Neural progenitor cell (in vitro differentiated cells): ENCODE measurements at regions not wholly inside any gene's neighbourhood (a gene's known extent, or its start where the extent isn't known, plus 50 kb on each side); places are given as distances from the start of the nearest gene placed in this dataset.

ENCODE experiments used
- EZH2 ChIP-seq: fragments of 200-600 bp; sonication (generic); IDR thresholded peaks from 2 replicates; pipeline ENCODE4 v1.6.1; 2017; ENCODE audit warnings: antibody characterized with exemption, mild to moderate bottlenecking, moderate library complexity
- TF ChIP-seq, protein P1 (sequence below): fragments of 200-600 bp; sonication (generic); IDR thresholded peaks from 2 replicates; pipeline ENCODE4 v1.5.1; 2017; ENCODE audit warnings: antibody characterized with exemption, mild to moderate bottlenecking

DNA sequence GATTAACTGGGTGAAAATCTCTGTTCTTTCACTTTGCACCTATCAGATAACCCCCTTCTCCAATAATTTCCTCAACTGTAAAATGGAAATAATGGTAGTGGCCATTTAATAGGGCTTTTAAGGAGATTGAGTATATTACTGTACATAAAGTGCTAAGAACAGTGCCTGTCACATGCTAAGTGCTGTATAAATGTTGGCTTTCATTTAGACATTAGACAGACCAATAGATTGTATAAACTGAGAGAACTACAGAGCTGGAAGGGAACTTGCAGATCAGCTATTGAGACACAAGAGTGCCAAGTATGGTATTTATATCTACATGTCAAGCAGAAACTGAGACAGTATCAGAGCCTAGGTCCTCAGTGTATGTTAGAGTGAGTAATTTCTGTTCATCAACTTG lies 934.7 kb downstream of the PLA2G4A start:
- TF ChIP-seq, protein P1, sequence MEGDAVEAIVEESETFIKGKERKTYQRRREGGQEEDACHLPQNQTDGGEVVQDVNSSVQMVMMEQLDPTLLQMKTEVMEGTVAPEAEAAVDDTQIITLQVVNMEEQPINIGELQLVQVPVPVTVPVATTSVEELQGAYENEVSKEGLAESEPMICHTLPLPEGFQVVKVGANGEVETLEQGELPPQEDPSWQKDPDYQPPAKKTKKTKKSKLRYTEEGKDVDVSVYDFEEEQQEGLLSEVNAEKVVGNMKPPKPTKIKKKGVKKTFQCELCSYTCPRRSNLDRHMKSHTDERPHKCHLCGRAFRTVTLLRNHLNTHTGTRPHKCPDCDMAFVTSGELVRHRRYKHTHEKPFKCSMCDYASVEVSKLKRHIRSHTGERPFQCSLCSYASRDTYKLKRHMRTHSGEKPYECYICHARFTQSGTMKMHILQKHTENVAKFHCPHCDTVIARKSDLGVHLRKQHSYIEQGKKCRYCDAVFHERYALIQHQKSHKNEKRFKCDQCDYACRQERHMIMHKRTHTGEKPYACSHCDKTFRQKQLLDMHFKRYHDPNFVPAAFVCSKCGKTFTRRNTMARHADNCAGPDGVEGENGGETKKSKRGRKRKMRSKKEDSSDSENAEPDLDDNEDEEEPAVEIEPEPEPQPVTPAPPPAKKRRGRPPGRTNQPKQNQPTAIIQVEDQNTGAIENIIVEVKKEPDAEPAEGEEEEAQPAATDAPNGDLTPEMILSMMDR: no peak
- TF ChIP-seq EZH2: no peak
